RWPE2 (cell line): ENCODE measurements at regions not wholly inside any gene's neighbourhood (a gene's known extent, or its start where the extent isn't known, plus 50 kb on each side); places are given as distances from the start of the nearest gene placed in this dataset.

Source experiments
- ATAC-seq: fragments of 200-7000 bp; cut with Tn5 transposase; 3 replicates; pipeline ENCODE4 v1.9.1; 2021; ENCODE audit warnings: low read depth
- DNase-seq: peaks from one replicate; pipeline ENCODE4 v3.0.0-alpha.2; 2020; ENCODE audit warnings: low spot score
- H3K27ac ChIP-seq: fragments of 450-650 bp; 2 replicates; pipeline ENCODE4 v1.5.1; 2017; ENCODE audit warnings: mild to moderate bottlenecking; ENCODE audit not compliant: poor library complexity, severe bottlenecking
- H3K27me3 ChIP-seq: fragments of 250-450 bp; sonication (Bioruptor Pico); 2 replicates; pipeline ENCODE4 v1.5.1; 2021; ENCODE audit warnings: mild to moderate bottlenecking, moderate library complexity; ENCODE audit not compliant: insufficient read depth, poor library complexity, severe bottlenecking
- H3K36me3 ChIP-seq: fragments of 250-450 bp; sonication (Bioruptor Pico); 2 replicates; pipeline ENCODE4 v1.5.1; 2020; ENCODE audit warnings: low read depth, mild to moderate bottlenecking, moderate library complexity
- H3K4me1 ChIP-seq: fragments of 250-450 bp; sonication (Bioruptor Pico); 2 replicates; pipeline ENCODE4 v1.5.1; 2021; ENCODE audit warnings: mild to moderate bottlenecking, moderate library complexity; ENCODE audit not compliant: insufficient read depth, poor library complexity, severe bottlenecking
- H3K4me3 ChIP-seq: fragments of 250-450 bp; sonication (Bioruptor Pico); 2 replicates; pipeline ENCODE4 v1.5.1; 2021; ENCODE audit warnings: mild to moderate bottlenecking, moderate library complexity; ENCODE audit not compliant: severe bottlenecking
- H3K9me3 ChIP-seq: fragments of 250-450 bp; sonication (Bioruptor Pico); 2 replicates; pipeline ENCODE4 v1.5.1; 2021; ENCODE audit warnings: mild to moderate bottlenecking, moderate library complexity; ENCODE audit not compliant: severe bottlenecking
- TF ChIP-seq, protein P1 (sequence below): fragments of 450-650 bp; IDR thresholded peaks from one replicate; pipeline ENCODE4 v1.5.1; 2017; ENCODE audit warnings: mild to moderate bottlenecking, moderate library complexity; ENCODE audit not compliant: poor library complexity, severe bottlenecking

GRCh38 chr17:33908363-33909064 is 346.6 kb upstream of the CCL2 start:
- no peaks in the 10 kb centered on the region for H3K9me3 ChIP-seq
- TF ChIP-seq, protein P1, sequence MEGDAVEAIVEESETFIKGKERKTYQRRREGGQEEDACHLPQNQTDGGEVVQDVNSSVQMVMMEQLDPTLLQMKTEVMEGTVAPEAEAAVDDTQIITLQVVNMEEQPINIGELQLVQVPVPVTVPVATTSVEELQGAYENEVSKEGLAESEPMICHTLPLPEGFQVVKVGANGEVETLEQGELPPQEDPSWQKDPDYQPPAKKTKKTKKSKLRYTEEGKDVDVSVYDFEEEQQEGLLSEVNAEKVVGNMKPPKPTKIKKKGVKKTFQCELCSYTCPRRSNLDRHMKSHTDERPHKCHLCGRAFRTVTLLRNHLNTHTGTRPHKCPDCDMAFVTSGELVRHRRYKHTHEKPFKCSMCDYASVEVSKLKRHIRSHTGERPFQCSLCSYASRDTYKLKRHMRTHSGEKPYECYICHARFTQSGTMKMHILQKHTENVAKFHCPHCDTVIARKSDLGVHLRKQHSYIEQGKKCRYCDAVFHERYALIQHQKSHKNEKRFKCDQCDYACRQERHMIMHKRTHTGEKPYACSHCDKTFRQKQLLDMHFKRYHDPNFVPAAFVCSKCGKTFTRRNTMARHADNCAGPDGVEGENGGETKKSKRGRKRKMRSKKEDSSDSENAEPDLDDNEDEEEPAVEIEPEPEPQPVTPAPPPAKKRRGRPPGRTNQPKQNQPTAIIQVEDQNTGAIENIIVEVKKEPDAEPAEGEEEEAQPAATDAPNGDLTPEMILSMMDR = no peak
- ATAC-seq = no peak
- no peak overlapping the region for H3K4me3 ChIP-seq
- no peaks in the 10 kb centered on the region for H3K36me3 ChIP-seq
- H3K27me3 ChIP-seq = peaks cover 4% of the 10 kb centered on the region
- no peak overlapping the region for H3K27ac ChIP-seq
- DNase-seq = no peak
- no peaks in the 10 kb centered on the region for H3K4me1 ChIP-seq

- H3K4me3 ChIP-seq = no peak overlapping the region
- no peaks in the 10 kb centered on the region for H3K4me1 ChIP-seq
- H3K36me3 ChIP-seq = no peaks in the 10 kb centered on the region
- ATAC-seq = no peak
- DNase-seq = no peak
- H3K27me3 ChIP-seq = peaks cover 4% of the 10 kb centered on the region
- H3K9me3 ChIP-seq = no peaks in the 10 kb centered on the region
- H3K27ac ChIP-seq = no peak overlapping the region
- TF ChIP-seq, protein P1 = no peak
Observed at GRCh38 chr17:33910200-33910857, 344.8 kb upstream of the CCL2 start.

- TF ChIP-seq, protein P1 = no peak
- DNase-seq (no peak), ATAC-seq (no peak)
- Histone ChIP-seq H3K4me1 (no peaks in the 10 kb centered on the region), H3K27ac (no peak overlapping the region), H3K27me3 (peaks cover 9% of the 10 kb centered on the region), H3K4me3 (no peak overlapping the region), H3K9me3 (no peaks in the 10 kb centered on the region), H3K36me3 (no peaks in the 10 kb centered on the region)
Observed at GRCh38 chr17:33914125-33914524, 341.0 kb upstream of the CCL2 start.

DNA sequence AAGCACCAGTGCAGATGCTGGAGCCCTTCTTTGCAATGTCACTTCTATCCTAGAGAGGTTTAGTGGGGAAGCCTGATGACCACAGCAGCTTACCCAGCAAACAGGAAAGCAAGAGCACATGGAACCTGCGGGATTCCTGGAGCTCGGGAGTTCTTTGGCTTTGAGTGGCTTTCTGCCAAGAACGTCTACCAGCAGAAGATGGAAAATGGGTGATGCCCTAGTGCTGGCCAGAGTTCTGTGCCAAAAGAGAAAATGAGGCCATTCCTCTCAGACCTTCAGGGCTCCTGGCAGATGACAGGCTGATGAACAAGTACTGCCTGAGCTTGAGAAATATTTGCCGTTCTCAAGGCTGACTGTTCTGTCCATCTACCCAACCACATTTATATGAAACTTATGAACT is 332.1 kb upstream of the CCL2 start:
- peaks cover 21% of the 10 kb centered on the region for H3K27me3 ChIP-seq
- H3K9me3 ChIP-seq = no peaks in the 10 kb centered on the region
- ATAC-seq = no peak
- TF ChIP-seq, protein P1 = no peak
- H3K4me3 ChIP-seq = no peak overlapping the region
- H3K4me1 ChIP-seq = no peaks in the 10 kb centered on the region
- H3K36me3 ChIP-seq = no peaks in the 10 kb centered on the region
- H3K27ac ChIP-seq = no peak overlapping the region
- no peak for DNase-seq

DNA sequence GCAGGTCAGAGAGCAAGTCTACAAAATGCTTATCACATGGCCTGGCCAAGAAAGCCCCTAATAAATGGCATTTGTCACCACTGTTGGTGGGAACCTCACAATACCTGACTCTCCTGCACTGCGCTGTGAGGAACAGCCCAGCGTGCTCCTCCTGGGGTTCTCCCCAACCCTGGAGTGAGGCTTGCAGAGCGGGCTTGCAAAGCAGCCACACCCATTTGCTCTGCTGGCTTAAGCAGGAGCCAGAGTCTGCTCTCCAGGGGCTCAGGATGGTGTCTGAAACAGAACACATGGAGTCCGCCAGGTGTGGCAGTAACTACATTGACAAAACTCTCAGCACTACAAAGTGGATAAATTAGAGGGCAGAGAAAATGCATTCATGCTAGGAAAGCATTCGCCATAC is 331.0 kb upstream of the CCL2 start:
- H3K4me1 ChIP-seq = no peaks in the 10 kb centered on the region
- no peak for DNase-seq
- no peaks in the 10 kb centered on the region for H3K9me3 ChIP-seq
- H3K27me3 ChIP-seq = peaks cover 21% of the 10 kb centered on the region
- ATAC-seq = no peak
- TF ChIP-seq, protein P1 = no peak
- no peaks in the 10 kb centered on the region for H3K36me3 ChIP-seq
- no peak overlapping the region for H3K27ac ChIP-seq
- H3K4me3 ChIP-seq = no peak overlapping the region
